GM12872 (cell line): ENCODE measurements at regions not wholly inside any gene's neighbourhood (a gene's known extent, or its start where the extent isn't known, plus 50 kb on each side); places are given as distances from the start of the nearest gene placed in this dataset.

Source experiments
- CTCF ChIP-seq: IDR thresholded peaks from 3 replicates; pipeline ENCODE4 v1.5.1; 2011; ENCODE audit warnings: low read depth, mild to moderate bottlenecking, low read length, moderate library complexity; ENCODE audit not compliant: insufficient read depth

- no peak for TF ChIP-seq CTCF
Measured at GRCh38 chrX:114272096-114272686, 311.7 kb upstream of the HTR2C start.

- TF ChIP-seq CTCF = no peak
Measured at GRCh38 chrX:114268643-114269042, 315.2 kb upstream of the HTR2C start.

GRCh38 chrX:114267142-114267541 is 316.7 kb upstream of the HTR2C start:
- no peak for TF ChIP-seq CTCF

GRCh38 chrX:114252186-114252585 is 331.7 kb upstream of the HTR2C start:
- no peak for TF ChIP-seq CTCF

- no peak for TF ChIP-seq CTCF
Measured at GRCh38 chrX:114251575-114251974, 332.3 kb upstream of the HTR2C start.

- no peak for TF ChIP-seq CTCF
Measured at GRCh38 chrX:114221445-114221844, 362.4 kb upstream of the HTR2C start.

GRCh38 chrX:114210879-114211278 is 373.0 kb upstream of the HTR2C start:
- no peak for TF ChIP-seq CTCF
